NCI-H510A (cell line): ENCODE measurements at regions not wholly inside any gene's neighbourhood (a gene's known extent, or its start where the extent isn't known, plus 50 kb on each side); places are given as distances from the start of the nearest gene placed in this dataset.
A peak's percentile ranks its signal among the peaks of the same experiment; 100 is the strongest.

Experiments used
- DNase-seq: peaks from one replicate; lab custom pipeline; 2025; lab: John Stamatoyannopoulos, UW

DNA sequence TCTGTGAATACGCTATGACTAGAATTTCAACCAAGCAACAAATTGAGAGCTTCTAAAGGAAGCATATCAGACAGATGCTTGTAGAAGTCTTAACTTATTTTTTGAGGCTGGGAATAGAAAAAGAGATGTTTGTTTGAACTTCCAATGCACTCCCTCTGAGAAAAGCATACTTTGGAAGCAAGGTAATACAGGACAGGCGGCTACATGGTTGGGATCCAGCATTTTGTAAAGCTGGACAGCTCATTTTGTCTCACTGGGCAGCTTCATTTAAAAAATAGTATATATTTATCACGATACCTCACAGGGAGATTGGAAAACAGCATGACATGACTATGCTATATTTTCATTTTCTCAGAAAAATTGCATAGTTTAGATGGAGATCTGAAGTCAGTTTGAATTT, 821.3 kb upstream of the API5 start:
- DNase-seq = no peak

DNA sequence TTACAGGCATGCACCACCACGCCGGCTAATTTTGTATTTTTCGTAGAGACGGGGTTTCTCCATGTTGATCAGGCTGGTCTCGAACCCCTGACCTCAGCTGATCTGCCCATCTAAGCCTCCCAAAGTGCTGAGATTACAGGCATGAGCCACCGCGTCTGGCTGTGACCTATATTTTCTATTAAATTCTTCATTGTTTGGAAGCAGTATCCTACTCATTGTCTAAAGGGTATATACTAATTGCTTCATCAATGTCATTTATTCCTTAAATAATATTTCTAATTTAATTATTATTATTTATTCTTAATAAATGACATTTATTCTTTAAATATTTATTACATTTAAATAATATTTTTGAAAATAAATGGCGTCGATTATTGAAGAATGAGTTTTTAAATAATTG, 817.3 kb upstream of the API5 start:
- no peak for DNase-seq

DNA sequence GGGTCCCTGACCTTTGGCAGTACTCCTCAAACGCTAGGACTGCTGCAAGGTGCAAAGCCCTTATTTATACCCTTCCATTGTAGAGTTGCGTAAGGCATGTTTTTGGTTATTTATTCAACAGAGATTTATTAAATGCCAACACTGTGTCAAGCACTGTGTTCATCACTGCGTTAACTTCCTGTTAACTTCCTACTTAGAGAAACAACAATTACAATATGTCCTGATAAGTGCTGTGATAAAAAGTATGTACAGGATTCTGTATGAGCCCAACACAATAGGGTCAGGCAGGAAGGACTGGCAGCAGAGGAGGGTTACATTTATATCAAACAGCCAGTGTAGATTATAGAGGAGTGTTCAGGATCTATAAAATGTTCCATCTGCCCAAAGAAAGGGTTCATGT, 812.8 kb upstream of the API5 start:
- no peak for DNase-seq

DNA sequence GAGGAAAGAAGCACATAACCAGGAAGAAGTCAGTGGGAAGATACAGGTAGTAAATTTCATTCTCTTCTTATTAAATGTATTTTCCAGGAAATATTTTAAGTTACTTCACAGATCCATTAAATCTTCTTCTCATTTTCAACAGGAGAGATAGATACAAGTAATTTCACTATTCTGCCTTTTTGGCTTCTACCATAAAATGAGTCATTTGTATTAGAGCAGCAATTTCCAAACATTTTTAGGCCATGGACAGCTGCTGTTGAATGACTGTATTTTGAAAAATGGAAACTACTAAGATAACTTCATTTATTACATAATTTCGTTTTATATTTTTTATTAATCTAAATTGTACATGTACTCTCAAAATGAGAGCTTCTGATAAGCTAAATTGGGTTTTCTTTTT, 809.6 kb upstream of the API5 start:
- no peak for DNase-seq

DNA sequence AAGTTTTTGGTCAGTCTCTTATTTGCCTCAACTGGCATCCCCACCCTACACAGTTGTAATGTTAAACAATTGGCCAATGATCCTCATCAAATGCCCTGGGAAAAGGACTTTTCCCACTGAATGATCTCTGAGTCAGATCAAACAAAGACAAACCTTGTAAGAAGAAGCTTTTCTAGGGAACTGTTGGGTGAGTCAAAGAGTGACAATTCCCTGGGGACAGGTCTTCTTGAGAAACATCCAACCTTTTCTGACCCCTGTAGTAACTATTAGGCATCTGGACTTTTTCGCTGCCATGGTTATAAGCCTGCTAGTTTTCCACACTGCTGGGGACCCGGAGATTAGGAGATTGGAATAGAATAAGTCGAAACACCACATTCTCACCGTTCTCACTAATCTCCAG, 789.8 kb upstream of the API5 start:
- DNase-seq = no peak

DNA sequence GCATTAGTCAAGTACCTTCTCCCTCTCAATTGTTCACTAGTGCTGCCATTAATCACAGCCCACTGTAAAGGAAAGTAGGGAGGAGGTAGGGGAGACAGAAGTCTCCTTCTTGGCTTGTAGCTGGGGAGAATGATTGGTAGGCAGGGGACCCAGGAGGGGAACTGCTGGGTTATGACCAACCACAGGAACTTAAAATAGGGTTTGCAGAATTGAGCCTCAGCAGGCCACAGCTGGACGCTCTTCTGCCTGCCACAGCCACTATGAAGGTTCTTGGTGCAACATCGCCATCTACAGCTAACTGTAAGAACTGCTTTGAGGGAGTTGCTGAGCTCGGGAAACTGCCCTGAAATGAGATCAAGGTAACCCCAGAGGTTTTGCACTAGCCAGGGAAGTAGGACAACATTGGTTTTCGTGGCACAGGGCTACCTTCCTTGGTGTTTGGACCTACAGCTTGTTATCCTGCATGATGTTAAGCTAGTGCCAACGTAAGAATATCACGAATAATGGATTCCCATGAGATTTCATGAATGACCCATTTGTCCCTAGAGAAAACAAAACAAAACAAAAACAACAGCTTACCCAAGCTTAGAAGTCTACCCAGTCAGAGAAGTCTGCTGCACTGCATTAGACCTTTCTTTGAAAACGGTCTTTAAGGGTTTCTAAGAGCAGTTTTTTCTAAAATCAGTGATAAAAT, 787.1 kb upstream of the API5 start:
- peak; percentile 17 for DNase-seq

DNA sequence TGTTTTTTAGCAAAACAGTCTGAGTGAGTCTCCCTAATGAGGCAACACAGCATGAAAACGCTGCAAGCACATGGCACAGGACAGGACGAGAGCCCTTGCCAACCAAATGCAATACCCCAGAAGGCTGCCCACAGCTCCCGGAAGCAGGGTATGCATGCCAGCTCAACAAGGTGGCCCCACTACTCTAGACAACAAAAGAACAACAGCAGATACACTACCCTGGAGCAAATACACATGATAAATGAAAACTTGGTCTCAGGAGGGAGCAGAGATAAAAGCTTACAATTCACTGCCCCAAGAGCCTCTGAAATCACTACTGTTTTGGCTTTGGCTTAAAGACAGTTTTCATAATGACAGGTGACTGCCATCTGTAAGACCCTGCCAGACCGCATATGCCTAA, 785.4 kb upstream of the API5 start:
- no peak for DNase-seq

DNA sequence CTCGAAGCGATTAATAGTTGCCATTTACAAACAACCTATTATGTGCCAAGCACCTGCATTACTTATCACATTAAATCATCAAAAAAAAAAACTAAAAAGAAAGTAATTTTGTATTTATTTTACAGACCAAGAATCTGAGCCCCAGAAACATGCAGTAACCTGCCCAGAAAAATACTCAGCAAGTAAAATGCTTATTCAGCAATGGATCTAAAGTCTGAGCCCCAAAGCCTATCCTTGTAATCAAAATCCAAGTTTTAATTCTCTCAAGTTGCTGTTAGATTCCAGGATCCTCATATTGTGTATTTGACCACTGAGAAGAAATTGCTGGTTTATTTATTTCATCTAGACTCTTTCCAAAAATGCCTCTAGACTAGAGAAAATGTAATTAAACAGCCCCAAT, 783.3 kb upstream of the API5 start:
- DNase-seq = no peak

DNA sequence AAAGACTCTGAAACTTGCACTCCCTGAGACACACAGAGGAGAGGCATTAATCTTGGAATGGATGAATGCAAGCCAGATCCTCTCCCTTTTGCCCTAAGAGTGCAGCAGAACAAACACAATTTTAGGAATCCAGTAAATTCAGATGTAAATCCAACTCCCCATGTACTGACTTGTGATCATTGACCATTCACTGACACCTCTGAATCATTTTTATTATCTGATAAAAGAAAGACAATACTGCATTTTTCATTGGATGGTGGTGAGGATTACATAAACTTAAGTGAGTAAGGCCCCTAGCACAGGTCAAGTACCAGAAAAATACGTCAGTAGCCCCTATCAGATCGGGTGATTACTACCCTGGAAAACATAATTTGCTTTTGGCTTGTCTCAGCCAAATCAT, 782.9 kb upstream of the API5 start:
- DNase-seq = no peak

DNA sequence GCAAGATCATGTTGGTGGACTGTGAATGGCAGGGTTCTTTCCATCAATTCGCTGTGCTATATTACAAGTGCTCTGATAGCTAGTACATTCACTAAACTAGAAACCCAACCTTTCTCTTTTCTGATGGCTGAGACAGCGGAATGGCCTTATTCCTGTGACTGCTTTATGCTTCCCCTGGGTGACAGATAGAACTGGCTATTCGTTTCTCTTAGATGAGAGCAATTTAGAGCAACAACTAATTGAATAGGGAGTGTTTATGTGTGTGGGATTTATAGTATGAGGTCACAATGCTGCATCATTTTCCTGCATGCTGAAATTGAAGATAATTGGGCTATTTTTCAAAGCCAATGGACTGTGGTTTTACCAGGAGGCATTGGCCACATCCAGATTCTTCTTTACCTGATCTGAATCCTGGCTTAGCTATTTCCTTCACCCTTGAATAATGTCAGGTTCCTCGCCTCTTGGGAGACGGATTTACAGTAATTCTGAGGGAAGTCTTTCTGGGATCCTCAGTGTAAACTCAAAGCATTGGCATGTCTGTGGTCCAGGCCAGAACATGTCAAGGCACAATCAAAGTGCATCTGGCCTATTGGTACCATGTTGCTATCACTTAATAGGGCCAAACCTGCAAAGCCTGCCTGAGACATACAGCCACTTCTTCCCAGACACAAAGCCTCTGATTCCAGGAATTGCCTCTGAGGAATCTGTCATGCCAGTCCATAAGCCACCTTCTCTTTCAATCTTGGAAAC, 775.0 kb upstream of the API5 start:
- no peak for DNase-seq

DNA sequence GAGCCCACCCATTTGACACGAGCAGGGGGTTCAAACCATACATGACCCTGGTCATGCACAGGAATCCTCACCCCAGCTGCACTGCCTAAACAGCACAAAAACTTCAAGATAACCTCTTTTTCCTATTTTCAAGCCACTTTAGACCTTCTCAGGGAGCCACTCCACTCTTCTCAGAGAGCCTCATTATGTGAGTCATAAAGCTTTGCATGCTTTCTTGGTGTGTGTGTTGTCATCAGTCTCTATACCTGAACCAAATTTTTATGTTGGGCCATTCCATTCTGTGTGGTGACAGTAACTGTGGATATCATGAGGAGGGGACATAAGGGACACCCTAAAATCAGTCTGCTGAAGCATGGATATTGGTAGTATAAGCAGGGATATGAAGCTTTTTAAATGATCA, 769.5 kb upstream of the API5 start:
- no peak for DNase-seq

DNA sequence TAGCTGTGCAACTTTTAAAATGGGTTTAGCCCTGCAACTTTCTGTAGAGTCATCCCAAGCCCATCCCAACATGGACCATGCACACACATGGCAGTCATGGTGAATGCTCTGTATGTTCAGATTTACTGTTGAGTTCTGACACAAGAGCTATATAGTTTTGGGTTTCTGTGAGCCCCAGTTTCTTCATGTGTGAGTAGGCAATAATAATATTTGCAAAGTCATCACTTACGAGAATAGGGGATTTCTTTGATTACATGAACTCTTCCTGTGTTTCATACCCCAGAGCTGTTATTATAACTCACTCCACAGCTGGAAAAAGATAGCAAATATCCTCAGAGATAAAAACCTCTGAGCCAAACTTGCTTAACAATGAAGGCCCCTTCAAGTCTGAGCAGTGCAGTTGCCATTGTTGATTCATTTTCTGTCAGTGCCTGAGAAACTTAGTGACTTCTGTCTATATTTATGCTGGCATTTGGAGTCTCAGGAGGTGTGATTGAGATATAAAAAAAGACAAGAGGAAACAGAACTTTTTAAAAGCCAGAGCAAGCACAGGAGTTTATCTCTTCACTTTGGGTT, 767.9 kb upstream of the API5 start:
- no peak for DNase-seq

DNA sequence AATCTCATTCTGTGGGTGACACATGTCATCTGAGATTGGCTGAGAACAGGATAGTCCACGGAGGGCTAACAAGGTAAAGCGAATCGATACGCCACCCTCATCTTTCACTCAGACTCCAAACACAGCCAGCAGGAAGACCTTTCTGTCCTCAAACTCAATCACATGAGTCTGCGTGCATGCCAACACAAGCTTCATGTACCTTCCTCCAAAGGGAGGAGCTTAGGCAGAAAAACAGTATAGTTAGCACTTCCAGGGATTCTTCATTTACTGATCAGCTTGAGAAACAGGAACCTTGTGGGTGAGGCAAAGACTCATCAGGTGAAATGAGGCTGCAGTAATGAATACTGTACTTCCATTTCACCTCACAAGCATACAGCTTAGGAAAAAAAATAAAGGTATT, 767.1 kb upstream of the API5 start:
- DNase-seq = no peak

DNA sequence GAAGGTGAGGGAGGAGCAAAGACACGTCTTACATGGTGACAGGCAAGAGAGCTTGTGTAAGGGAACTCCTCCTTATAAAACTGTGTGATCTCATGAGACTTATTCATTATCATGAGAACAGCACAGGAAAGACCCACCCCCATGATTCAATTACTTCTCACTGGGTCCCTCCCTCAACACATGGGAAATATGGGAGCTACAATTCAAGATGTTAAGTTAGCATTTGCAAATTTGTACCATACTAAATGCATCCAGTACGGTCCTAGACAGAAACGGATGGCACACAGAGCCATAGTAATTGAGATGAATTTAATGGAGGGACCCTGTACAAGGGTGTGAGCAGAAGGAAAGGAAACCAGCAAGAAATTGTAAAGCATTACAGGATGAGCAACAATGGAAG, 765.8 kb upstream of the API5 start:
- no peak for DNase-seq

DNA sequence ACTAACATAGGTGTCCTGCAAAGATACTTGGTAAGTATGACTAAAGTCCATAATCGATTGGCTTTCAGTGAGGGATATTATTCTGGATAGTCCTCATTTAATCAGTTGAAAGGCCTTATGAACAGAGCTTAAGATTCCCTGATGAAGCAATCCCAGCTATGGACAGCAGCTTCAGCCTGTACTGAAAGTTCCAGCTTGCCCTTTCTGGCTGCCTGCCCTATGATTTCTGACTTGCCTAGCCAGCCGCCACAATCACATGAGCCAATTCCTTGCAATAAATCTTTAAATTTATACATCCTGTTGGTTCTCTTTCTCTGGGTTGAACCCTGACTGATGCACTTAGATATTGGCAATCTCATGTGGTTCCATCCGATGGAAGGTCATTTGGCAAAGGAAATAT, 759.0 kb upstream of the API5 start:
- DNase-seq = no peak

DNA sequence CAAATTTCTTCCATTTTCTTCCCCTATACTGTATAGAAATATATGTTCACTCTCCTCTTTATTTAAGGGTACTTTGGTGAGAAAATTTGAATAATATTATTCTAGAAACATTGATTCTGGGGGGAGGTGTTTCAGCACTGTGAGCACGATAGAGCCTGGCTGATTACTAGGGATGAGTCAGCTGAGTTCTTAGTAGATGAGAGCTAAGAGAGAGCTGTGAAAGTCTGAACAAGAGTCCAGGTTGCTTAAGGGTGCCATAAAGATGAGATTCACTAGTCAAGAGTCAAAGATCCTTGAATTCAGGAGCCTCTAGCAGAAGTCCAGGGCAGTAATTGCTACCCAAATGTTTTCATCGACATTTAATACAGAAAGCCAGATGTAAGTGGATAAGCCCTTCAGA, 756.6 kb upstream of the API5 start:
- no peak for DNase-seq

DNA sequence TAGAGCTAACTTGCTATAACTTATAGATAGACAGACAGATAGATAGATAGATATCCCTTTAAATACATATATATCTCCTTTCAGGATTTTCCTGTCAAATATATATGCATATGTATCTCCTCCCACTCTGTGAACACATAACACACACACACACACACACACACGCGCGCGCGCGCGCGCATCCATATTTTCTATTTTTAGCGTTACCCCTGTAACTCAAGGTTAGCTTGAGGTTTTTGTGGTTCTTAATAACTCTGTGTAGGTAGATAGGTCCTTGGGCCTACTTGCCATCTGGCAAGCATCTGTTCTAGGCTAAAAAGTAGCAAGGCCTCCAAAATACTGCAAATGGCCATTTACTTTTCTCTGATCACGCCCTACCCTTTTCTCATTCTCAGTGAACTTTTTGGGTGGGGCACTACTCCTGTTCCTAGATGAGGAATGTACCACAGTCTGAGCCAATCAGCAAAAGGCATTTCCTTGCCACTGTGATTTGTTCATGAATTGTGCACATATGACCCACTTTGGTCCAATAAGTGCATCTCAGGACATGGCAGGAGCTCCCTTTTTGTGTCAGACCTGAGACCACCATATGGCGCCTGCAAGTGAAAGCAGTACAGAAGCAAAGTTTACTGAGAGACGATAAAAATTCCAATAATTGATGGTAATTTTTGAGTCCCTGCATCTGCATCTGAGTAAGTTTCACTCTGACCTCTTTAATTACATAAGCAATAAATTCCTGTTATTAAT, 740.5 kb upstream of the API5 start:
- DNase-seq = no peak

DNA sequence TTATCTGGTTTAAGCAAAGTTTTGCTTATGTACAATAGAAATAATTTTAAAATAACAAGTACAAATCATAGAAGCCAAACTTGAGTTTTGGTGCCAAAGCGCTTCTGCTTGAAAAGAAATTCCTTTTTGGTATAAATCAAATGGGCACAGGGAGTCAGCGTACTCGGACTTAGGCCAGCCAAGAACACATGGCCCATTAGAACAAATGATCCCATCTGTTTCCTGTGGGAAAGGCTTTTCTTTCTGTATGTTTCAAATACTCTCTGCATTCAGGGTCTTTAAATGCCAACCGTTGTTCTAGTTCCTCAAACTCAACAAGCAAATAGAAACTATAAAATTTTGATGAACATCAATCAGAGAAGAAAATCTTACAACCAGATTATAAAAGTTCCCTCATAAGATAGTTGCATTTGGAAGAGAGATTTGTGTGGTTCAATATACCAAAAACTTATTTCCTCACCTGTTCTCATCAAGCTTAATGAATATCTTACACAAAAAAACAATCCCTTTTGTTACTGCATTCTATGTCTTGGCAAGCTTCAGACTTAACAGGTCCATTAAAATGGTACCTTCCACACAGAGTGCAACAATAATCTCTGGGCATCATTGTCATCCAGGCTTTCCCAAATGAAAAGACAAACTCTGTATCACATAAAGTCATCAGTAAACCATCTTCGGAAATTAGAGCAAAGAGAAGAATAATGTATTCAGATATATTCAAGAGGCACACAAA, 739.8 kb upstream of the API5 start:
- no peak for DNase-seq

DNA sequence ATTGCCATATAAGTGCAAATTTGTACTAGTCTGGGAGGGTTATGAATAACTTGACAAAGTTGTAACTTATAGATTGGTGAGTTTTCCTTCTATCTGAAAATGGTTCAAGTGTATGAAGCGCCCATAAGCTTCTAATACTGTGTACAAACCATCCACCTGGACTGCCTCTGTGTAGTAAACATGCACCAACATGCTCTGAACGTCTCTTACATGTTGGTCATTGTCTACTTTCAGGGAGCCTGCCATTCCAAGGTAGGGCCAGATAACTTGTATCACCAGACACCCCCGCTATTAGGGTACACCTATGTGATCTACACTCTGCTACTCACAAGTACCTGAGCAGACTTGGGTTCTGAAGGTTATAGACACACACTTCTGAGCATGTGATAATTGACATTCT, 735.5 kb upstream of the API5 start:
- no peak for DNase-seq

DNA sequence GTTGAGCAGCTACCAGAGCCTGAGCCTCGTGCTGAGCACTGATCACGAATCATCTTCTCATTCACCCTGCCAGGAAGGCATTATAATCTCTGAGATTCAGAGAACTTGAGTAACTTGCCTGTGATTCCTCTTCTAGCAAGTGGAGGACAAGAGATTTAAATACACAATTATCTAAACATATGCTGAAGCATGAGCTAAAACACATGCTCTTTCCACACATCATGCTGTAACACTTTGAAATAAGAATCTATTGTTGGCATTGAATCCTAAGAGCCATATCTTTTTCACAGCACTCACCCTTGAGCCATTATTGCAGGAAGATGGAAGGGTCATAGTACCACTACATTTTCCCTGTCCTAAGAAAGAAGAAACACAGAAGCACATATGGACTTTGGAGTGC, 722.5 kb upstream of the API5 start:
- DNase-seq = no peak

DNA sequence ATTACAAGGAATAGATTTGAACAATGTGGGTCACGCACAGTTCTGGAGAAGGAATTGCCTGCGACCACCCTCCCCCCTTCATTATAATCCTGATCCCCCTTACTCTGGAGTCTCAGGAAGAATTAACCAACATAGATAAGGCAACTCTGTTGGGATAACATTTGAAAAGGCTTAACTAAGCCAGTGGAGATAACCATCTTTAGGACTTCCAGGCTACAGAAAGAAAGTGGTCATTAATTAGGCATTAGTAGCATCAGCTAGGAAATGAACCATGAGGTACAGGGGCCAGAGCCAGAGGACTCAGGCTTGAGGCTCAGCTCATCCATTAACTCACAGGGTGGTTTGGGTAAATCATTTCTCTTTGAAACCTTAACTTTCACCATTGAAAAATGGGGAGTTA, 720.0 kb upstream of the API5 start:
- no peak for DNase-seq

DNA sequence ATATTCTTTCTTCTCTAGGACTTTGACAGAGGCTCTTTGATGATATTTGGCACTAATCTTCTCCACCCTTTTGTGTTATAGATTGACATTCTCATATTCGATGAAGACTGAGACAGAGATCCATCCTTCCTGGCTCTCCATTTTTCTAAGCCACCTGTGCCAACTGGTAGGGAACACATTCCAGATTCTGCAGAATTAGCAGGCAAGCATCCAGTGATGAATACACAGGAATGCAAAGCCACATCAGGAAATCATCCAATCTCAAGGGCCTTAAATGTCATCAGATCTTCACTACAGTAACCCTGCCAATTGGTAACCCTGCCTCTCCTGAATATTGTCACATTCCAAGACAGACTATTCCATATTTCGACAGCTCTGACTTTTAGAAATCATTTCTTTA, 718.4 kb upstream of the API5 start:
- no peak for DNase-seq
